C4-2B (cell line): ENCODE measurements at regions not wholly inside any gene's neighbourhood (a gene's known extent, or its start where the extent isn't known, plus 50 kb on each side); places are given as distances from the start of the nearest gene placed in this dataset.

Source experiments
- ZFX ChIP-seq: fragments of 450-650 bp; IDR thresholded peaks from 2 replicates; pipeline ENCODE4 v1.6.1; 2017
- TF ChIP-seq, protein P1 (sequence below): fragments of 450-650 bp; conservative IDR thresholded peaks from 2 replicates; pipeline ENCODE4 v1.5.1; 2017; ENCODE audit warnings: mild to moderate bottlenecking

GRCh38 chr1:70528590-70529333, 117.7 kb downstream of the CTH start:
- TF ChIP-seq, protein P1, sequence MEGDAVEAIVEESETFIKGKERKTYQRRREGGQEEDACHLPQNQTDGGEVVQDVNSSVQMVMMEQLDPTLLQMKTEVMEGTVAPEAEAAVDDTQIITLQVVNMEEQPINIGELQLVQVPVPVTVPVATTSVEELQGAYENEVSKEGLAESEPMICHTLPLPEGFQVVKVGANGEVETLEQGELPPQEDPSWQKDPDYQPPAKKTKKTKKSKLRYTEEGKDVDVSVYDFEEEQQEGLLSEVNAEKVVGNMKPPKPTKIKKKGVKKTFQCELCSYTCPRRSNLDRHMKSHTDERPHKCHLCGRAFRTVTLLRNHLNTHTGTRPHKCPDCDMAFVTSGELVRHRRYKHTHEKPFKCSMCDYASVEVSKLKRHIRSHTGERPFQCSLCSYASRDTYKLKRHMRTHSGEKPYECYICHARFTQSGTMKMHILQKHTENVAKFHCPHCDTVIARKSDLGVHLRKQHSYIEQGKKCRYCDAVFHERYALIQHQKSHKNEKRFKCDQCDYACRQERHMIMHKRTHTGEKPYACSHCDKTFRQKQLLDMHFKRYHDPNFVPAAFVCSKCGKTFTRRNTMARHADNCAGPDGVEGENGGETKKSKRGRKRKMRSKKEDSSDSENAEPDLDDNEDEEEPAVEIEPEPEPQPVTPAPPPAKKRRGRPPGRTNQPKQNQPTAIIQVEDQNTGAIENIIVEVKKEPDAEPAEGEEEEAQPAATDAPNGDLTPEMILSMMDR = peak; percentile 84
- TF ChIP-seq ZFX = no peak
